B cell (primary cell): ENCODE measurements at regions not wholly inside any gene's neighbourhood (a gene's known extent, or its start where the extent isn't known, plus 50 kb on each side); places are given as distances from the start of the nearest gene placed in this dataset.

Experiments used
- ATAC-seq: fragments of 200-7000 bp; cut with Tn5 transposase; one replicate; pipeline ENCODE4 v1.10.0; 2021; ENCODE audit warnings: low read depth, mild to moderate bottlenecking, moderate number of reproducible peaks, moderate library complexity
- CTCF ChIA-PET: fragments of 350-600 bp; sonication (Branson Sonifier 250); formaldehyde crosslinking; loops from one replicate; lab custom pipeline; 2021; ENCODE audit warnings: antibody characterized with exemption, inconsistent platforms; lab: Charles Lee
- POLR2A ChIA-PET: fragments of 350-600 bp; sonication (Branson Sonifier 250); formaldehyde crosslinking; loops from one replicate; lab custom pipeline; 2021; ENCODE audit warnings: antibody characterized with exemption; lab: Charles Lee
- DNase-seq: peaks from one replicate; pipeline ENCODE4 v3.0.0; 2013
- H2AFZ ChIP-seq: 2 replicates; pipeline ENCODE4 v1.6.1; 2012; ENCODE audit warnings: mild to moderate bottlenecking, low read depth, low read length; ENCODE audit not compliant: insufficient read depth, poor library complexity, severe bottlenecking
- H3K27ac ChIP-seq, 2 donors: 1 replicate in 1 of 2; 2 replicates in 1 of 2; pipeline ENCODE4 v1.5.1; 2012 to 2013; ENCODE audit warnings: low read length in 2 of 2, mild to moderate bottlenecking in 2 of 2, moderate library complexity in 1 of 2
- H3K27me3 ChIP-seq, 4 experiments: fragments of 200-600 bp in 1 of 4; sonication (generic) in 1 of 4; replicated peaks in 1 of 4; 1 replicate in 2 of 4; 2 replicates in 2 of 4; pipeline versions ENCODE4 v1.6.1 to v1.7.0; 2013 to 2016; ENCODE audit warnings: low read length in 3 of 4, mild to moderate bottlenecking in 2 of 4, mixed read lengths in 1 of 4, moderate library complexity in 1 of 4; ENCODE audit not compliant: insufficient read depth in 4 of 4, control insufficient read depth in 3 of 4; ENCODE audit errors: control extremely low read depth in 1 of 4
- H3K36me3 ChIP-seq, 2 experiments: replicated peaks in 1 of 2; 1 replicate in 1 of 2; 2 replicates in 1 of 2; pipeline versions ENCODE4 v1.6.1 to v1.7.1; 2013; ENCODE audit warnings: low read length in 1 of 2; ENCODE audit not compliant: insufficient read depth in 2 of 2, control insufficient read depth in 1 of 2; ENCODE audit errors: control extremely low read depth in 1 of 2, extremely low read depth in 1 of 2
- H3K4me1 ChIP-seq, 2 donors: fragments of 200-600 bp in 1 of 2; sonication (generic) in 1 of 2; 1 replicate in 1 of 2; 2 replicates in 1 of 2; pipeline versions ENCODE4 v1.5.1 to v1.6.1; 2013 to 2017; ENCODE audit warnings: low read length in 2 of 2; ENCODE audit not compliant: control insufficient read depth in 2 of 2, insufficient read depth in 2 of 2
- H3K4me2 ChIP-seq: replicated peaks from 2 replicates; pipeline ENCODE3; 2012; ENCODE audit warnings: mild to moderate bottlenecking, low read depth, low read length; ENCODE audit not compliant: poor library complexity, severe bottlenecking
- H3K4me3 ChIP-seq, 5 experiments: fragments of 200-600 bp in 1 of 5; sonication (generic) in 1 of 5; 1 replicate in 3 of 5; 2 replicates in 2 of 5; pipeline versions ENCODE4 v1.5.1 to v1.7.0; 2011 to 2016; ENCODE audit warnings: low read length in 4 of 5, mild to moderate bottlenecking in 4 of 5, low read depth in 2 of 5, control low read depth in 1 of 5, moderate library complexity in 1 of 5; ENCODE audit not compliant: insufficient read depth in 1 of 5; ENCODE audit errors: control extremely low read depth in 1 of 5, extremely low read depth in 1 of 5
- H3K79me2 ChIP-seq: fragments of 200-600 bp; sonication (generic); one replicate; pipeline ENCODE4 v1.6.0; 2016; ENCODE audit warnings: low read length; ENCODE audit not compliant: control insufficient read depth, insufficient read depth
- H3K9ac ChIP-seq: fragments of 200-600 bp; sonication (generic); 2 replicates; pipeline ENCODE4 v1.6.1; 2017; ENCODE audit warnings: mild to moderate bottlenecking, low read length, moderate library complexity
- H3K9me3 ChIP-seq, 3 donors: one replicate each; pipeline versions ENCODE4 v1.6.1 to v1.7.1; 2013; ENCODE audit warnings: low read length in 2 of 3; ENCODE audit not compliant: control insufficient read depth in 2 of 3, insufficient read depth in 1 of 3; ENCODE audit errors: control extremely low read depth in 1 of 3
- H4K20me1 ChIP-seq: 2 replicates; pipeline ENCODE4 v1.6.0; 2012; ENCODE audit warnings: mild to moderate bottlenecking, low read length; ENCODE audit not compliant: insufficient read depth, control insufficient read depth, poor library complexity, severe bottlenecking
- H3K27ac Mint-ChIP-seq: one replicate; pipeline ENCODE4 v1.8.0; 2021; ENCODE audit warnings: mixed read lengths
- H3K27me3 Mint-ChIP-seq: one replicate; pipeline ENCODE4 v1.8.0; 2021; ENCODE audit warnings: mixed read lengths
- H3K4me1 Mint-ChIP-seq: one replicate; pipeline ENCODE4 v1.8.0; 2021; ENCODE audit warnings: mixed read lengths
- H3K4me3 Mint-ChIP-seq: one replicate; pipeline ENCODE4 v1.8.0; 2021; ENCODE audit warnings: mixed read lengths
- H3K9me3 Mint-ChIP-seq: one replicate; pipeline ENCODE4 v1.8.0; 2022; ENCODE audit warnings: mixed read lengths; ENCODE audit not compliant: insufficient read depth
- EZH2 ChIP-seq: IDR thresholded peaks from 2 replicates; pipeline ENCODE4 v1.6.1; 2012; ENCODE audit warnings: borderline replicate concordance, low read depth, mild to moderate bottlenecking, moderate library complexity, low read length; ENCODE audit not compliant: insufficient read depth, poor library complexity, severe bottlenecking
- WGBS: methylation state at CpG from one replicate; pipeline ENCODE4 v1.1.5; 2013; ENCODE audit warnings: missing lambda C conversion rate; ENCODE audit not compliant: insufficient coverage; 5-methylcytosine and 5-hydroxymethylcytosine counted together
- intact Hi-C: fragments of 100-400 bp; cut with micrococcal nuclease; formaldehyde crosslinking; loops from one replicate; pipeline ENCODE4 v1.10.0; 2022
- TF ChIP-seq, protein P1 (sequence below): fragments of 200-600 bp; IDR thresholded peaks from one replicate; pipeline ENCODE4 v1.8.0; 2022; ENCODE audit warnings: antibody characterized with exemption, mild to moderate bottlenecking

DNA sequence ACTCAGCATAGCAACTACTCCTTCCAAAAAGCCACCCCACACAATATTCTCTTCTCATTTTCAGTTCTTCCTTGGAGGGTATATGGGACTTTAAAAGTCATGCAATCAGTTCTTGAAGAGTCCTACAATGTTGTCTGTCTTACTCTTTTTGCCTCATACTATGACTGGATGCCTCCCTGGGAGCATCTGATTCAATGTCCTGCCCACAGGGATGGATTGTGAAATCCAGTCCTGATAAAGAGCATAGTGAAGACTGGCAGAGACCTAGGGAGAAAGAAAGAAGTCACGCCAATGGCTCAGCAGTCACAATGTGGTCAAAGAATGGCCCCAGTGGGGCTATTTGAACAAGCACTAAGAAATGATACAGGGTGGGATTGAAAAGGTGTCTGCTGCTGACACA lies 155.1 kb upstream of the SERPINE2 start:
- ATAC-seq (no peak), DNase-seq (no peak)
- Histone ChIP-seq H3K27me3 (peaks cover 0 to 4% (median 0%) of the 10 kb centered on the region in 4 experiments), H3K79me2 (no peaks in the 10 kb centered on the region), H4K20me1 (no peaks in the 10 kb centered on the region), H3K9ac (no peak overlapping the region), H2AFZ (no peak overlapping the region), H3K27ac (no peak overlapping the region), H3K9me3 (no peaks in the 10 kb centered on the region), H3K4me1 (no peaks in the 10 kb centered on the region), H3K36me3 (no peaks in the 10 kb centered on the region), H3K4me2 (no peak overlapping the region), H3K4me3 (no peak overlapping the region)
- ChIA-PET POLR2A (no interaction called here), CTCF (no interaction called here)
- WGBS: 86% methylated on average over 1 of the region's 1 CpG
- no peak for TF ChIP-seq EZH2
- TF ChIP-seq, protein P1, sequence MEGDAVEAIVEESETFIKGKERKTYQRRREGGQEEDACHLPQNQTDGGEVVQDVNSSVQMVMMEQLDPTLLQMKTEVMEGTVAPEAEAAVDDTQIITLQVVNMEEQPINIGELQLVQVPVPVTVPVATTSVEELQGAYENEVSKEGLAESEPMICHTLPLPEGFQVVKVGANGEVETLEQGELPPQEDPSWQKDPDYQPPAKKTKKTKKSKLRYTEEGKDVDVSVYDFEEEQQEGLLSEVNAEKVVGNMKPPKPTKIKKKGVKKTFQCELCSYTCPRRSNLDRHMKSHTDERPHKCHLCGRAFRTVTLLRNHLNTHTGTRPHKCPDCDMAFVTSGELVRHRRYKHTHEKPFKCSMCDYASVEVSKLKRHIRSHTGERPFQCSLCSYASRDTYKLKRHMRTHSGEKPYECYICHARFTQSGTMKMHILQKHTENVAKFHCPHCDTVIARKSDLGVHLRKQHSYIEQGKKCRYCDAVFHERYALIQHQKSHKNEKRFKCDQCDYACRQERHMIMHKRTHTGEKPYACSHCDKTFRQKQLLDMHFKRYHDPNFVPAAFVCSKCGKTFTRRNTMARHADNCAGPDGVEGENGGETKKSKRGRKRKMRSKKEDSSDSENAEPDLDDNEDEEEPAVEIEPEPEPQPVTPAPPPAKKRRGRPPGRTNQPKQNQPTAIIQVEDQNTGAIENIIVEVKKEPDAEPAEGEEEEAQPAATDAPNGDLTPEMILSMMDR: no peak
- no peak overlapping the region for H3K27ac Mint-ChIP-seq
- peaks cover 7% of the 10 kb centered on the region for H3K27me3 Mint-ChIP-seq
- H3K9me3 Mint-ChIP-seq: no peaks in the 10 kb centered on the region
- H3K4me1 Mint-ChIP-seq: no peaks in the 10 kb centered on the region
- no peak overlapping the region for H3K4me3 Mint-ChIP-seq
- intact Hi-C loops: no loop called here

DNA sequence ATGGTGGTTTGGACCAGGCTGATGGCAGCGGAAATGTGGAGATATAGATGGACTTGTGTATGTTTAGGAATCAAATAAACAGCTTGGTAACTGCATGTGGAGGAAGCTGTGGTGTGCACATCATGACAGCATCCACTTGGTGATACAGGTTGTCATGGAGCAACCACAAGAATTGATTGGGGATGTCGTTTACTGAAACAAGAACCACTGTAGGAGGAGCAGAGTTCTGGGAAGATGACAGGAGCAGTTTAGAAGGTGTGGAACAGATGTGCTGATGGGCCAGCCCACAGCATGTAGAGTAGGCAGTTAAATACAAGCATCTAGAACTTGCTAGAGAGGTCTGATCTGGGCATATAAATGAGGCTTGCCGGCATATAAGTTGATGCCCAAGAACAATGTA lies 152.4 kb upstream of the SERPINE2 start:
- no peak overlapping the region for H3K4me2 ChIP-seq
- no peaks in the 10 kb centered on the region for H3K9me3 Mint-ChIP-seq
- H4K20me1 ChIP-seq: no peaks in the 10 kb centered on the region
- no peak overlapping the region for H3K4me3 Mint-ChIP-seq
- no peak for DNase-seq
- no peaks in the 10 kb centered on the region for H3K4me1 Mint-ChIP-seq
- no peak overlapping the region for H3K27ac ChIP-seq
- no peak overlapping the region for H3K4me3 ChIP-seq
- no peak overlapping the region for H2AFZ ChIP-seq
- H3K79me2 ChIP-seq: no peaks in the 10 kb centered on the region
- POLR2A ChIA-PET: no interaction called here
- TF ChIP-seq EZH2: no peak
- TF ChIP-seq, protein P1: no peak
- WGBS: 88% methylated on average over 3 of the region's 3 CpGs
- H3K9me3 ChIP-seq: peaks cover 0 to 5% (median 0%) of the 10 kb centered on the region in 3 donors
- H3K36me3 ChIP-seq: no peaks in the 10 kb centered on the region
- H3K27ac Mint-ChIP-seq: no peak overlapping the region
- ATAC-seq: no peak
- peaks cover 12% of the 10 kb centered on the region for H3K27me3 Mint-ChIP-seq
- intact Hi-C loops: no loop called here
- CTCF ChIA-PET: no interaction called here
- peaks cover 0 to 4% (median 0%) of the 10 kb centered on the region in 4 experiments for H3K27me3 ChIP-seq
- no peaks in the 10 kb centered on the region for H3K4me1 ChIP-seq
- no peak overlapping the region for H3K9ac ChIP-seq
